K562 (cell line): ENCODE measurements at regions not wholly inside any gene's neighbourhood (a gene's known extent, or its start where the extent isn't known, plus 50 kb on each side); places are given as distances from the start of the nearest gene placed in this dataset.
A peak's percentile ranks its signal among the peaks of the same experiment; 100 is the strongest.

Source experiments
- ATAC-seq: fragments of 200-7000 bp; cut with Tn5 transposase; 3 replicates; pipeline ENCODE4 v1.9.1; 2020; ENCODE audit warnings: moderate library complexity
- BruUV-seq: library from RNA; stranded (reverse); fragments of 400-500 nt; replicated peaks from 2 replicates; lab custom pipeline; 2021; lab: Mats Ljungman, UMichigan
- CTCF ChIA-PET: fragments of 300-600 bp; formaldehyde crosslinking; extraction: SDS; loops from one replicate; lab custom pipeline; 2021; ENCODE audit warnings: low intra/inter-chr PET ratio; lab: Yijun Ruan, JAX
- POLR2A ChIA-PET: fragments of 300-600, 350-650 bp; sonication (Branson Sonifier 250); formaldehyde crosslinking; extraction: SDS; loops from one replicate; lab custom pipeline; 2021; ENCODE audit warnings: antibody characterized with exemption, inconsistent platforms; lab: Yijun Ruan, JAX
- DNase-seq, 4 experiments: peaks; one replicate each; pipeline versions ENCODE4 v3.0.0 to v3.0.0-alpha.2; 2011 to 2018; ENCODE audit warnings: low spot score in 3 of 4, mixed read lengths in 3 of 4; ENCODE audit errors: extremely low read depth in 1 of 4
- FAIRE-seq: peaks from 2 replicates; lab custom pipeline; 2011; peaks lifted over from hg19 to GRCh38; lab: Jason Lieb, UNC
- H2AFZ ChIP-seq: 2 replicates; pipeline ENCODE4 v1.6.0; 2011; ENCODE audit warnings: low read depth, low read length, control low read depth, inconsistent platforms
- H3K27ac ChIP-seq: fragments of 200-600 bp; 3 replicates; pipeline ENCODE4 v1.8.0; 2011; ENCODE audit warnings: low read depth, mild to moderate bottlenecking, control low read depth, inconsistent platforms, low read length, moderate library complexity, mixed read lengths; ENCODE audit errors: extremely low read depth
- H3K27me3 ChIP-seq, 2 experiments: fragments of 300-600 bp in 1 of 2; 2 replicates in 1 of 2; 3 replicates in 1 of 2; pipeline versions ENCODE4 v1.6.0 to v1.8.0; 2011; ENCODE audit warnings: inconsistent platforms in 2 of 2, low read length in 2 of 2, mild to moderate bottlenecking in 1 of 2, mixed read lengths in 1 of 2, moderate library complexity in 1 of 2; ENCODE audit not compliant: control insufficient read depth in 2 of 2, insufficient read depth in 2 of 2
- H3K36me3 ChIP-seq: fragments of 300-600 bp; 3 replicates; pipeline ENCODE4 v1.8.0; 2011; ENCODE audit warnings: mild to moderate bottlenecking, low read length, inconsistent platforms; ENCODE audit not compliant: control insufficient read depth, insufficient read depth
- H3K4me1 ChIP-seq, 2 experiments: fragments of 200-600 bp in 1 of 2; replicated peaks in 1 of 2; 2 replicates in 1 of 2; 3 replicates in 1 of 2; pipeline versions ENCODE4 v1.5.1 to v1.8.0; 2011; ENCODE audit warnings: inconsistent platforms in 2 of 2, low read length in 2 of 2, mild to moderate bottlenecking in 1 of 2, mixed read lengths in 1 of 2, moderate library complexity in 1 of 2; ENCODE audit not compliant: control insufficient read depth in 2 of 2, insufficient read depth in 2 of 2
- H3K4me2 ChIP-seq: 2 replicates; pipeline ENCODE4 v1.6.1; 2011; ENCODE audit warnings: low read length, control low read depth, inconsistent platforms, mixed read lengths; ENCODE audit not compliant: insufficient read depth
- H3K4me3 ChIP-seq: fragments of 200-600 bp; sonication (generic), shearing (Covaris generic); 2 replicates; pipeline ENCODE4 v1.5.1; 2016; ENCODE audit warnings: control low read depth, inconsistent platforms
- H3K79me2 ChIP-seq: fragments of 200-600 bp; 3 replicates; pipeline ENCODE4 v1.8.0; 2011; ENCODE audit warnings: low read length, inconsistent platforms; ENCODE audit not compliant: control insufficient read depth, insufficient read depth
- H3K9ac ChIP-seq, 2 experiments: 2 replicates each; pipeline versions ENCODE4 v1.6.0 to v1.6.1; 2011; ENCODE audit warnings: low read depth in 2 of 2, low read length in 2 of 2, control low read depth in 1 of 2, inconsistent platforms in 1 of 2, mild to moderate bottlenecking in 1 of 2, mixed read lengths in 1 of 2; ENCODE audit not compliant: insufficient read depth in 1 of 2
- H3K9me1 ChIP-seq: one replicate; pipeline ENCODE4 v1.6.0; 2011; ENCODE audit warnings: inconsistent platforms, mild to moderate bottlenecking, low read length, moderate library complexity; ENCODE audit not compliant: control insufficient read depth, insufficient read depth
- H3K9me3 ChIP-seq: replicated peaks from 2 replicates; pipeline ENCODE4 v1.5.1; 2011; ENCODE audit warnings: low read depth, low read length, inconsistent platforms; ENCODE audit not compliant: control insufficient read depth, insufficient read depth
- H4K20me1 ChIP-seq: replicated peaks from 2 replicates; pipeline ENCODE4 v1.6.1; 2011; ENCODE audit warnings: low read length, inconsistent platforms, mixed read lengths; ENCODE audit not compliant: control insufficient read depth, insufficient read depth
- CHD2 ChIP-seq: IDR thresholded peaks from 2 replicates; pipeline ENCODE4 v1.6.1; 2011; ENCODE audit warnings: low read depth, low read length
- CREM ChIP-seq: IDR thresholded peaks from 2 replicates; pipeline ENCODE4 v1.6.1; 2014; ENCODE audit warnings: antibody characterized with exemption, low read depth
- E2F3 ChIP-seq: fragments of 250-450 bp; sonication (Bioruptor Pico); IDR thresholded peaks from 2 replicates; pipeline ENCODE4 v1.4.0; 2020; ENCODE audit warnings: mild to moderate bottlenecking
- POLR2AphosphoS2 ChIP-seq: IDR thresholded peaks from 2 replicates; pipeline ENCODE4 v1.6.1; 2012; ENCODE audit warnings: low read length, improper control_type of control experiment
- RBBP5 ChIP-seq: fragments of 200-600 bp; sonication (generic); IDR thresholded peaks from 2 replicates; pipeline ENCODE4 v1.6.1; 2012; ENCODE audit warnings: borderline replicate concordance, mild to moderate bottlenecking, low read length, control low read depth, inconsistent platforms; ENCODE audit not compliant: insufficient read depth, poor library complexity, severe bottlenecking
- WHSC1 ChIP-seq: IDR thresholded peaks from one replicate; pipeline ENCODE4 v1.6.1; 2012; ENCODE audit warnings: low read length, control low read depth, inconsistent platforms
- ZKSCAN8 ChIP-seq: fragments of 200-800 bp; sonication (Bioruptor generic); IDR thresholded peaks from 2 replicates; pipeline ENCODE4 v1.6.1; 2016; ENCODE audit warnings: missing genetic modification characterization, missing compliant biosample characterization
- ZNF561 ChIP-seq: fragments of 450-650 bp; formaldehyde crosslinking; conservative IDR thresholded peaks from 2 replicates; pipeline ENCODE4 v1.4.0; 2020; ENCODE audit warnings: mild to moderate bottlenecking, moderate library complexity
- WGBS: fragments of 100-300 bp; shearing (Covaris generic); methylation state at CpG from one replicate; pipeline ENCODE4 v1.1.6; 2016; ENCODE audit warnings: low coverage, mixed read lengths; ENCODE audit not compliant: insufficient coverage; ENCODE audit errors: missing lambda C conversion rate; 5-methylcytosine and 5-hydroxymethylcytosine counted together
- in situ Hi-C: fragments of 300-500 bp; cut with MboI; formaldehyde crosslinking; loops from 4 replicates; pipeline ENCODE4 v1.15.0; 2018; ENCODE audit warnings: inconsistent platforms, mixed read lengths
- intact Hi-C: fragments of 100-400 bp; cut with micrococcal nuclease; formaldehyde crosslinking; loops from 2 replicates; pipeline ENCODE4 v1.14.2; 2022
- TF ChIP-seq, protein P1 (sequence below), 2 experiments: fragments of 200-800 bp in 1 of 2; sonication (Bioruptor generic) in 1 of 2; sonication (generic) in 1 of 2; formaldehyde crosslinking in 1 of 2; IDR thresholded peaks in 1 of 2; conservative IDR thresholded peaks in 1 of 2; 2 replicates each; pipeline versions ENCODE4 v1.5.0 to v1.6.1; 2016 to 2020; ENCODE audit warnings: missing compliant biosample characterization in 1 of 2, missing genetic modification characterization in 1 of 2, missing genetic modification reagents in 1 of 2
- TF ChIP-seq, protein P2 (sequence below): fragments of 250-450 bp; sonication (Bioruptor Pico); IDR thresholded peaks from 2 replicates; pipeline ENCODE4 v1.5.1; 2021; ENCODE audit warnings: mild to moderate bottlenecking
- TF ChIP-seq, protein P3 (sequence below): sonication (generic); formaldehyde crosslinking; IDR thresholded peaks from 2 replicates; pipeline ENCODE4 v1.8.0; 2022; ENCODE audit warnings: mild to moderate bottlenecking, missing genetic modification reagents

DNA sequence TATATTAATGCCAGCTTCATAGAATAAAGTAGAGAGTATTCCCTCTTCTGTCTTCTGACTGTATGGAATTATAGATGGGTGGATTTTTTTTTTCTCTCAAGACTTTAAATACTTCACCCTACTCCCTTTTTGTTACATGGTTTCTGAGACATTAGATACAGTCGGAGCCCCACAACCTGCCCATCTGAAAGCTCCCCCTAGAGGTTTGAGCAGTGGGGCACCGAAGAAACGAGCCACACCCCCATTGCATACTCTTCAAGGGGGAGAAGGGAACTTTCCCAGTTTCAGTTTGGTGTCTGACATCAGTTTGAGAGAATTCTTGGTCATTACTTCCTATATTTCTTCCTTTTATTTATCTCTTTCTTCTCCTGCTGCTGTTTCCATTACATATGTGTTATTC lies 437.6 kb upstream of the AGA start:
- Histone ChIP-seq H3K9ac (no peak overlapping the region), H3K79me2 (no peaks in the 10 kb centered on the region), H4K20me1 (no peaks in the 10 kb centered on the region), H3K36me3 (no peaks in the 10 kb centered on the region), H3K4me3 (no peak overlapping the region), H3K27ac (no peak overlapping the region), H3K27me3 (no peaks in the 10 kb centered on the region), H3K9me3 (no peaks in the 10 kb centered on the region), H2AFZ (no peak overlapping the region), H3K4me2 (no peak overlapping the region), H3K4me1 (no peaks in the 10 kb centered on the region), H3K9me1 (no peaks in the 10 kb centered on the region)
- peak in 1 of 4 experiments; percentile 1 for DNase-seq
- intact Hi-C loops (no loop called here), in situ Hi-C loops (no loop called here)
- ChIA-PET POLR2A (no interaction called here), CTCF (no interaction called here)
- no peak for ATAC-seq
- WGBS, result 5% methylated on average over 3 of the region's 3 CpGs
- TF ChIP-seq ZNF561 (CRISPR knock-in tag) (no peak), WHSC1 (no peak), ZKSCAN8 (CRISPR knock-in tag) (no peak), E2F3 (CRISPR knock-in tag) (no peak), RBBP5 (no peak), CREM (no peak), CHD2 (no peak), POLR2AphosphoS2 (no peak)
- TF ChIP-seq, protein P1, sequence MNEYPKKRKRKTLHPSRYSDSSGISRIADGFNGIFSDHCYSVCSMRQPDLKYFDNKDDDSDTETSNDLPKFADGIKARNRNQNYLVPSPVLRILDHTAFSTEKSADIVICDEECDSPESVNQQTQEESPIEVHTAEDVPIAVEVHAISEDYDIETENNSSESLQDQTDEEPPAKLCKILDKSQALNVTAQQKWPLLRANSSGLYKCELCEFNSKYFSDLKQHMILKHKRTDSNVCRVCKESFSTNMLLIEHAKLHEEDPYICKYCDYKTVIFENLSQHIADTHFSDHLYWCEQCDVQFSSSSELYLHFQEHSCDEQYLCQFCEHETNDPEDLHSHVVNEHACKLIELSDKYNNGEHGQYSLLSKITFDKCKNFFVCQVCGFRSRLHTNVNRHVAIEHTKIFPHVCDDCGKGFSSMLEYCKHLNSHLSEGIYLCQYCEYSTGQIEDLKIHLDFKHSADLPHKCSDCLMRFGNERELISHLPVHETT (CRISPR knock-in tag; conservative IDR thresholded peaks at IDR 0.05 in 1 of 2, IDR thresholded peaks at IDR 0.05 in 1 of 2), result no peak
- TF ChIP-seq, protein P2, sequence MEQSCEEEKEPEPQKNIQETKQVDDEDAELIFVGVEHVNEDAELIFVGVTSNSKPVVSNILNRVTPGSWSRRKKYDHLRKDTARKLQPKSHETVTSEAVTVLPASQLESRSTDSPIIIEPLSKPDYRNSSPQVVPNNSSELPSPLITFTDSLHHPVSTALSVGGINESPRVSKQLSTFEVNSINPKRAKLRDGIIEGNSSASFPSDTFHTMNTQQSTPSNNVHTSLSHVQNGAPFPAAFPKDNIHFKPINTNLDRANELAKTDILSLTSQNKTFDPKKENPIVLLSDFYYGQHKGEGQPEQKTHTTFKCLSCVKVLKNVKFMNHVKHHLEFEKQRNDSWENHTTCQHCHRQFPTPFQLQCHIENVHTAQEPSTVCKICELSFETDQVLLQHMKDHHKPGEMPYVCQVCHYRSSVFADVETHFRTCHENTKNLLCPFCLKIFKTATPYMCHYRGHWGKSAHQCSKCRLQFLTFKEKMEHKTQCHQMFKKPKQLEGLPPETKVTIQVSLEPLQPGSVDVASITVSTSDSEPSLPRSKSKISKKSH (CRISPR knock-in tag), result no peak
- TF ChIP-seq, protein P3, sequence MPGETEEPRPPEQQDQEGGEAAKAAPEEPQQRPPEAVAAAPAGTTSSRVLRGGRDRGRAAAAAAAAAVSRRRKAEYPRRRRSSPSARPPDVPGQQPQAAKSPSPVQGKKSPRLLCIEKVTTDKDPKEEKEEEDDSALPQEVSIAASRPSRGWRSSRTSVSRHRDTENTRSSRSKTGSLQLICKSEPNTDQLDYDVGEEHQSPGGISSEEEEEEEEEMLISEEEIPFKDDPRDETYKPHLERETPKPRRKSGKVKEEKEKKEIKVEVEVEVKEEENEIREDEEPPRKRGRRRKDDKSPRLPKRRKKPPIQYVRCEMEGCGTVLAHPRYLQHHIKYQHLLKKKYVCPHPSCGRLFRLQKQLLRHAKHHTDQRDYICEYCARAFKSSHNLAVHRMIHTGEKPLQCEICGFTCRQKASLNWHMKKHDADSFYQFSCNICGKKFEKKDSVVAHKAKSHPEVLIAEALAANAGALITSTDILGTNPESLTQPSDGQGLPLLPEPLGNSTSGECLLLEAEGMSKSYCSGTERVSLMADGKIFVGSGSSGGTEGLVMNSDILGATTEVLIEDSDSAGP, result no peak
- FAIRE-seq, result no peak
- BruUV-seq, result no TSS peak
